A673 (cell line): ENCODE measurements at regions not wholly inside any gene's neighbourhood (a gene's known extent, or its start where the extent isn't known, plus 50 kb on each side); places are given as distances from the start of the nearest gene placed in this dataset.

Source experiments
- EZH2 ChIP-seq: fragments of 200-600 bp; sonication (generic); IDR thresholded peaks from 2 replicates; pipeline ENCODE4 v1.6.1; 2017; ENCODE audit warnings: borderline replicate concordance, low read depth, mild to moderate bottlenecking, mixed read lengths, antibody characterized with exemption, low read length; ENCODE audit not compliant: poor library complexity, severe bottlenecking
- TF ChIP-seq, protein P1 (sequence below): fragments of 300-800, 200-600 bp; sonication (generic); conservative IDR thresholded peaks from 2 replicates; pipeline ENCODE4 v1.5.1; 2017; ENCODE audit warnings: low read depth, mild to moderate bottlenecking, antibody characterized with exemption, low read length, moderate library complexity, mixed read lengths

DNA sequence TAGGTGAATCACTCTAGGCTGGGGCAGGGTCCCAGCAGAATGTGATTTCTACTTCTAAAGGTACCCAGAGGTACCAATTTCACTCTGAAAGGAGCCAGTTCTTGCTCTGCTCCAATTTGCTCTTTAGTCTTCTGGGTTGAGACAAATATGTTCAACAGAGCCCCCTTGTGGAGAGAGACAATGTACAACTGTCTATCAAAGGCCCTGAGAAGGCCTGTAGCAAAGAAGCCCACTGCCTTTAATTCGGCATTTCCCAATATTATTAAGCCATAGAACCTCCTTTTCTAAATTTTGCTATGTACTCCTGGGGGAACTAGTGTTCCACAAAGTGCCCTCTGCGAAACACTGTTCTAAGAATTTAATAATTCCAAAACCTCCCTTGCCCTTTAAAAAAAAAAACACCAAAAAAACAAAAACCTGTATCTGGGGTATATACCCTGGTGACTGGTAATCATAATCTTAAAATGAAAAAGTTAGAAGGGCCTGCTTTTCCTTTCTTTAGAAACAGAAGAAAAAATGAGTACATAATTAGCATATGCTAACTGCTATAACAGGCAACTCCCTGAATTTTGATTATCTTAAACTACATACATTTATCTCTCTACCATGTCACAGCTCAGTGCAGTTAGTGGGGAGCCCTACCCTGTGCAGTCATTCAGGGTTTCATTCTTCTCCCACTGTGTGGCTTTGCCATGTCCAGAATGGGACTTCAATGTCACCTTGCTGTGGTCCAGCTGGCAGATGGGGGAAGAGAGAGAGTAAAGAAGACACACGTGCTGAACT, 160.9 kb upstream of the BMPER start:
- TF ChIP-seq, protein P1, sequence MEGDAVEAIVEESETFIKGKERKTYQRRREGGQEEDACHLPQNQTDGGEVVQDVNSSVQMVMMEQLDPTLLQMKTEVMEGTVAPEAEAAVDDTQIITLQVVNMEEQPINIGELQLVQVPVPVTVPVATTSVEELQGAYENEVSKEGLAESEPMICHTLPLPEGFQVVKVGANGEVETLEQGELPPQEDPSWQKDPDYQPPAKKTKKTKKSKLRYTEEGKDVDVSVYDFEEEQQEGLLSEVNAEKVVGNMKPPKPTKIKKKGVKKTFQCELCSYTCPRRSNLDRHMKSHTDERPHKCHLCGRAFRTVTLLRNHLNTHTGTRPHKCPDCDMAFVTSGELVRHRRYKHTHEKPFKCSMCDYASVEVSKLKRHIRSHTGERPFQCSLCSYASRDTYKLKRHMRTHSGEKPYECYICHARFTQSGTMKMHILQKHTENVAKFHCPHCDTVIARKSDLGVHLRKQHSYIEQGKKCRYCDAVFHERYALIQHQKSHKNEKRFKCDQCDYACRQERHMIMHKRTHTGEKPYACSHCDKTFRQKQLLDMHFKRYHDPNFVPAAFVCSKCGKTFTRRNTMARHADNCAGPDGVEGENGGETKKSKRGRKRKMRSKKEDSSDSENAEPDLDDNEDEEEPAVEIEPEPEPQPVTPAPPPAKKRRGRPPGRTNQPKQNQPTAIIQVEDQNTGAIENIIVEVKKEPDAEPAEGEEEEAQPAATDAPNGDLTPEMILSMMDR: peak; percentile 55
- no peak for TF ChIP-seq EZH2
